Activated CD8-positive, alpha-beta memory T cell treated with anti-CD3 and anti-CD28 coated beads for 24 hours (primary cell): ENCODE measurements at regions not wholly inside any gene's neighbourhood (a gene's known extent, or its start where the extent isn't known, plus 50 kb on each side); places are given as distances from the start of the nearest gene placed in this dataset.
"Not testable (repeated sequence)": the region's sequence is repeated elsewhere in the genome, so short reads cannot be mapped to it uniquely, and the experiment has no call there.

Source experiments
- DNase-seq: peaks from one replicate; pipeline ENCODE4 v3.0.0-alpha.2; 2020

DNA sequence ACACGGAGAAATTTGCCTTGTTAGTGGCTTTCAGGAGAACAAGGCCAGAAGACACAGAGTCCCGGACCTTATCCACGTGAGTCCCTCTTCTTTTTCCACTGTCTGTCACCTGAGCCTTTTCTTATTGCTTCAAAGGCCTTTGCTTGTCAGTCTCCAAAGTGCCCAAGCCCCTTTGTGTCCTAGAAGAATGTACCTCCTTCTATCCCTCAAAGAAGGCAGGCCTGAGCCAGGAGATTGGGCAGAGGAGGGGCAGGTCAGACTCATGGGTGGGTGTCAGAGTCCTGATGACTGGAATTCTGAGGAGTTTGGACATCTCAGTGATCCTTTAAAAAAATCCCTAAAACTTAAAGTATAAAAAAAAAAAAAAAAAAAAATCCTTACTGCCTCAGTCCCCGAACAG, 299.6 kb upstream of the NCAM1 start:
- no peak for DNase-seq

GRCh38 chr11:112662554-112662953, 298.7 kb upstream of the NCAM1 start:
- DNase-seq = no peak

DNA sequence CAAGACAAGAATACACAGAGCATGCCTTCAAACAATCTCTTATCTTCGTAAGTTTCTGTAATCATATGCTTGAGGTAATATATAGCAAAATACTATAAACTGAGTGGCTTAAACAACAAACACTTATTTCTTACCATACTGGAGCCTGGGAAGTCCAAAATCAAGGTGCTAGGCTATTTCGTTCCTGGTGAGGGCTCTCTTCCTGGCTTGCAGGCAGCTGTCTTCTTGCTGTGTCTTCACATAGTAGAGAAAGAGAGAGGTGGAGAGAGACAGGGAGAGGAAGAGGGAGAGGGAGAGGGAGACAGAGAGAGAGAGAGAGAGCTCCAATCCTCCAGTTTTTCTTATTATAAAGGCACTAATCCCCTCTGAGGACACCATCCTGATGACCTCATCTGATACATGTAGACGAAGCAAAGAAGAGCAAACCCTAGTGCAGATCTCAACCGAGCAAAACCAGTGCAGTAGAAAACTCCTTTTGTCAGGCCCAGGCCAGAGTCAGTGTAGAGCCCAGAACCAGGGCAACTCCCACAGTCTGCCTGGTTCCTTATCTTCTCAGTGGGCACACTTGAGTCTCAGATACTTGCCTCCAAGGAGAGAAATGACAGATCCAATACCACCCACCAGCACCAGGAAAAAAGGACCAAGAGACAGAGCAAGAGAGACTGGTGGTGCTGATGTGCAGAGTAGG, 297.1 kb upstream of the NCAM1 start:
- no peak for DNase-seq

DNA sequence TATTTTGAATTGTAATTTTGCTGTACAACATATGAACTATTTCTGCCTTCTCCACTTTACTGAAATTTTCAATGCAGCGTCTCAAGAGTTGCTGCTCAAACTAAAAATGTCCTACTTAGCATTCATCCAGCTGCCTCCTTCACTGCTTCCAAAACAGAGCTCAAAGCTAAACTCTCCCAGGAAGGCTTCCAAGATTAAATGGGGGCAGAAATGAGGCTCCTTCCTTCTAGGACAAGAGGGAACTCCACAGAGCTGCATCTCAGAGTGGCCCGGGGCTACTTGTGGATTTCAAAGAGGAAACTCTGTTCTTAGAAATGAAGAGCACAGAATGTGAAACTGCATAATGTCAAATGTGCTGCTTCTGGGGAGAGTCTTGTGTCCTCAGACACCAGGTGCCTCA, 295.9 kb upstream of the NCAM1 start:
- no peak for DNase-seq

GRCh38 chr11:112666253-112666652, 295.0 kb upstream of the NCAM1 start:
- DNase-seq = no peak

GRCh38 chr11:112670806-112671570, 290.2 kb upstream of the NCAM1 start:
- no peak for DNase-seq

DNA sequence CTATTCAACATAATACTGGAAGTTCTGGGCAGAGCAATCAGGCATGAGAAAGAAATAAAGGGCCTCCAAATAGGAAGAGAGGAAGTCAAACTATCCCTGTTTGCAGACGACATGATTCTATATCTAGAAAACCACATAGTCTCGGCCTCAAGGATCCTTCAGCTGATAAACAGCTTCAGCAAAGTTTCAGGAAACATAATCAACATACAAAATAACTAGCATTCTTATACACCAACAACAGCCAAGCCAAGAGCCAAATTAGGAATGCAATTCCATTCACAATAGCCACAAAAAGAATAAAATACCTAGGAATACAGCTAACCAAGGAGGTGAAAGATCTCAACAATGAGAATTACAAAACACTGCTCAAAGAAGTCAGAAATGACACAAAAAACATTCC, 287.8 kb upstream of the NCAM1 start:
- DNase-seq = not testable (repeated sequence)

DNA sequence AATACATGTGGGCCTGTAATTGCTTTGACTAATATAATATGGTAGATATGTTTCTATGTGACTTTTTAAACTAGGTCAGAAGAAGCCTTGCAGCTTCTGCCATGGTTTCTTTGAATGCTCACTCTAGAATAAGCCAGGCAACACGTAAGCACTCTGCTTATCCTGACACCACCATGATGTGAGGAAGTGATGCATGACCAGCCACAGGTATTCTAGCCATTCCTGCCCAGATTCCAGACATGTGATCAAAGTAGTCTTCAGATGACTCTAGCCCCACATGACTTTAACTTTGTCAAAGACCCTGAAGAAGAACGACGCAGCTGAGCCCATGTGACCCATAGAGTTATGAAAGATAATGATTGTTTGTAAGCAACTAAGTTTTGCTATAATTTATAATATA, 276.1 kb upstream of the NCAM1 start:
- DNase-seq = no peak

DNA sequence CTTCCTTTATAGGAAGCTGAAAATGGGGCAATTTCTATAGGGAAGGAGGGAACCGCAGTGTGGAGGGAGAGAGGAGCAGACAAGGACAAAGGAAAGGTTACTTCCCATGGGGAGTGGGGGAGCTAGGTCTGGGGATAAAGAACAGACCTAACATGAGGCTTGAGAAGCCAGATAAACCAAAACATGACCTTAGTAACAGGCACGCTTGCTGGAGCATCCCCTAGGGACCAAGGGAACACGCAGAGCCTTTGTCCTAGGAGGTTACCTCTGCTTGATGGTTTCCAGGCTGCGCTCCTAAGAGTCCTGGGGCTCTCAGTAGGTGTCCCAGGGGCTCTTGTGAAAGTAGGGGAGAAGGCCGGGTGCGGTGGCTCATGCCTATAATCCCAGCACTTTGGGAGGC, 271.4 kb upstream of the NCAM1 start:
- no peak for DNase-seq

- DNase-seq = no peak
These were observed 267.4 kb upstream of the NCAM1 start for GRCh38 chr11:112693781-112694180.

DNA sequence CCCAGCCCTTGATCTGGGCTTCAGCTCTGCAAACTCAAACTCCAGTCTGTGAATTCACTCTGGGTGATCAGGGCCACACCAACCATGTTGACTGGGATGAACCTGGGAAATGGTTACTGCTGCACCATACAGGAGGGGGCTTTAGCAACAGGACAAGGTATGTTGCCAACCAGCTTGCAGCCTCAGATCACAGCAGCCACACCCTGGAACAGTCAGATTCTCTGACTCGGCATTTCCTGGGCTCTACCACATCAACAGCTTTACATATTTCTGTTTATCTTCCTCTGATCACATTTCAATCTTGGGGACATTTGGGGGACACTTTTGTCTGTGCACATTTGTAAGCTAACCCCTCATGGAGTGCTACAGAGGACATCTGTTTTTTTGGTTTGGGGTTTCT, 267.0 kb upstream of the NCAM1 start:
- DNase-seq = no peak

- DNase-seq = no peak
These were observed 266.4 kb upstream of the NCAM1 start for GRCh38 chr11:112694813-112695212.

DNA sequence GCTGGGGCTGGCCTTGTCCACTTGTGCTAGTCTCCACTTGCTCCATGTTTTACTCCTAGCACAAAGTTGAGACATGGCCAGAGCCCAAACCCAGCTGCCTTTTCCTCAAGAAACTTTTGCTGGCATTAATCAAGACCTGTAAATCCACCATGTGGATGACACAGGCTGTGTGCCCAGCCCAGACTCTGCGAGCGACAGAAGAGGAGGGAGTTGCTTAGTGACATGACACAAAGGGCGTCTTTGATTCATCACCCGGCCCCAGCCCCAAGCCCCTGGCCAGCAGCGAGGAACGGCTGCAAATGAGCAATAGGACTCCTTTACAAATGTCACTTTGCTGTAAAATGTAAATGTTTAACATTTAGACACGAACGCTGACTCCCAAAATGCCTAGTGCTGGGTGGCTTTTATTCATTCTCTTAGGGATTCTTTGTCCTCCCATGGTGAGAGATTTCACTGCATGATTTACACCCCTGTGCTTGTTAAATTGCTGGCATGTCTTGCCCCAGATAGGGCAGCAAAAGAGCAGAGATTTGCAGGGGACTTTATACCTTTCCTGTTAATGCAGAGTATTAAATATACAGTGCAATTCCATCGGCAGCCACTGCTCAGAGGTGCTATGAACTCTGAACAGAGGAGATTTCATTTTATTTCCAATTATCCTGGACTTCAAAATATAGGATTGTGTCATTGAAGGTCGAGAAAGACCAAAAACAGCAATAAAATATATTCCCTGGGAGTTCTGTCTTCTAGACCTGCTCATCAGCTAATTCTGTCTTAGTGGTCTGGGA, 263.6 kb upstream of the NCAM1 start:
- DNase-seq = no peak

- DNase-seq = no peak
These were observed 256.1 kb upstream of the NCAM1 start for GRCh38 chr11:112705148-112705547.

DNA sequence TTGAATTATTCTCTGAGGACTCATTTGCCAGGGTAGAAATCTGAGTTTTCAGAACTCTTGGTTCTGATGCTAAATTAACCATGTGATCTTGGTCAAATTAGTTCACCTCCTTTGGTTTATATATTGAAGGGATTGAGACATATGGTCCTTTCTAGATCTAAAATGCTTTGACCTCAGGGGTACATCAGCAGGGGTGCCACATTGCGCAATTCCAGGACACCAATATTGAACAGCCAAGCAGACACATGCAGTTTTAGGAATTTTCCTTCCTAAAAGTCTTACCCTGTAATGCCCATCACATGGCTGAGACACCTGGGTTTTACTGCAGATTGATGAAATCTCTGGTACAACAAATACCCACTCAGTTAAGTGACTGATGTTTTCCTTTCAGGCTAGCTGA, 254.4 kb upstream of the NCAM1 start:
- no peak for DNase-seq

DNA sequence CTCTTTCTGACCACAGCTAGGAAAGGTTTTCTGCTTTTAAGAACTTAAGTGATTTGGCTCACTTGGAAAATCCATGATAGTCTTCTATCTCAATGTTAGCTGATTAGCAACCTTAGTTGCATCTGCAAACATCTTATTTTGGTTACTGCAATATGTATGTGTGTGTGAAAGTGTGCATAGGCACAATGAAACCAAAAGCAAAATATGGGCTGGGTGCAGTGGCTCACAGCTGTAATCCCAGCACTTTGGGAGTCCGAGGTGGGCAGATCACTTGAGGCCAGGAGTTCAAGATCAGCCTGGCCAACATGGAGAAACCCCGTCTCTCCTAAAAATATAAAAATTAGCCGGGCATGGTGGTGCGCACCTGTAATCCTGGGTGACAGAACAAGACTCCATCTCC, 246.9 kb upstream of the NCAM1 start:
- not testable (repeated sequence) for DNase-seq

- no peak for DNase-seq
These were observed 246.2 kb upstream of the NCAM1 start for GRCh38 chr11:112715056-112715455.

- no peak for DNase-seq
These were observed 242.7 kb upstream of the NCAM1 start for GRCh38 chr11:112718483-112718882.

DNA sequence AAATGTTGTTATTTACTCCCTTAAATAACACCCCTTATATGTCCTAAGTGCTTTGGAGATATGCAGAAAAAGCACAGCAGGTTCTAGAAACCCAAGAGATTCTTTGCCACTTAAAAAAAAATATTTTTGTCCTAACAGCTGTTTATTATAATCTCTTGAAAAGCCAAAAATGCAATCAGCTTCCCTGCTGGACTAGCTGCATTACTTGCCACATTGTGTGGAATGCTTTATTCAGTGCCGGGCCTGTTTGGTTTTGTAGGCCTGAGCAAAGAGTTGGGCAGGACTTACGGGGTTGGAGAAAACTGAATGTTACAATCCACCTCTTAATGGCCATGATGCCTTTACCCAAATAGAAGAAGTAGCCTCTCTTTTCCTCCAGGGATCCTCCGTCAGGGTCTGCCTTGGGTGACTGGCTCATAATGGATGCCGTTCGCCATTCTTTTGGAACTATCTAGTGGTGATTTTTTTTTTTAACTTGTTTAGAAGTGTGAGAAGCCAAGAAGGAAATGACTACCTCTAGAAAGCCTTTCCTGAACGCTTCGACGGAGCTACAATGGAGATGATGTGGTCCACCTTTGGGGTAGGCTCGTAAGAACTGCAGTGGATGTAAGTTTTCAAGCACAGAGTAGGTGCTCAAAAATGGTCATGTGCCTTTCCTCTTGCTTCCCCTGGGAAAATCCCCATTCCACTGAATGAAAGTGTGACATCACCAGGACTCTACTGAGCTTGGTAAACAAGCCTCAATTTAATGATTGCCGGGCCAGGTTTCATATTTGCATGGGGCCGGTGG, 241.3 kb upstream of the NCAM1 start:
- DNase-seq = no peak

DNA sequence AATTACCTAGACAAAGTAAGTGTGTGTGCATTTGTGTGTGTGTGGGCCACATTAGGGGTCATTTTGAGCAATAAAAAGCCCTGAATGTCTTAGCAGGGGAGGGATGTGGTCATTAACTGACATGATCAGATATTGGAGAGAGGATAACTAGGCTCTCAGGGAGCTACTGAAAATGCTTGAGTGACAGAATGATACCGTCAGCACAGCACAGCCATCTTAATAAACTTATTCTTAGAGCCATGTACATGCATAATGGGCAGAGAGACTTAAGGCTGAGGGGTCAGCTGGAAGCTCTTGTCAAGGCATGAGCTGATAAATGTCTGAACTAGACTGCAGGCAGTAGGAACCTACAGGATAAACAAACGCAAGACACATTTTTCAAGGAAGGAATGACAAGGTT, 239.1 kb upstream of the NCAM1 start:
- no peak for DNase-seq

GRCh38 chr11:112722876-112723275, 238.3 kb upstream of the NCAM1 start:
- DNase-seq = no peak

DNA sequence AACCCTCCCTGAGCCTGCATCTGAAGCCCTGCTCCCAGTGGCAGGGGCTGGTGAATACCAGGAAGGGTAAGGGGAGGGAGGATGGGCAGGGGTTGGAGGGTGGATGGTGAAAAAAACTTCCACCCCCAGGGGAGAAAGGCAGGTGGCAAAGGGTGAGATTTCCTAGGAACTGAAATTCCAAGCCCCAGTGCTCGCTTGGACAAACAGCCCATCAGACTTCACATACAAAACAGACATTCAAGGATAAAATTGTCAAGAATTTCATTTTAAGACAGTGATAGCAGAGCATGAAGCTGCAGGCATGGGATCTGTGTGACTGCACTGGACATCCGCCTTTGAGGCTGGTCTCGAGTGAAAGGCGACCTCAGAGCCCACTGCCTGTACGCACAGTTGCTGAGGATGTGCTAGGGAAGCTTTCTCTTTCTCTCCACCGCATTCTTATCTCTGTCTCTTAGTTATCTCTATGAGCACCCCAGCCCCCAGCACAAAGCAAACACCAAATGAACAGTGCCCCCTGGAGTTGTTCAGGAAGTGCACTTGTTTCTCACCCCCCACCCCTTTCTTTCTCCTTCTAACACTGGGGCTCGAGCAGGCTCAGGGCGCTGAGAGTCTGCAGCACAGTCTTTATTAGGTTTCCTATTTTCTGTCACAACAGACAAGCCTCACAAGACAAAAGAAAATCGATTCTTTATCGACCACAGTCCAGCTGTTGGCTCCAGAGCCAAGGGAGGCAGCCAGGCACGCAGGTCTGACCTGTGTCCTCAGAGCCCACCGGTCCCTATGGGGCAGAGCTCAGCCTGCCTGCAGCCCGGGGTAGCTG, 237.3 kb upstream of the NCAM1 start:
- no peak for DNase-seq
